WTC11 (cell line): ENCODE measurements at regions not wholly inside any gene's neighbourhood (a gene's known extent, or its start where the extent isn't known, plus 50 kb on each side); places are given as distances from the start of the nearest gene placed in this dataset.
"Not testable (repeated sequence)": the region's sequence is repeated elsewhere in the genome, so short reads cannot be mapped to it uniquely, and the experiment has no call there.

ENCODE experiments used
- ATAC-seq: fragments of 200-7000 bp; cut with Tn5 transposase; 2 replicates; pipeline ENCODE4 v1.10.0; 2021; ENCODE audit warnings: mild to moderate bottlenecking, moderate library complexity
- CTCF ChIA-PET: fragments of 300-600 bp; sonication (Branson Sonifier 250); formaldehyde crosslinking; loops from one replicate; lab custom pipeline; 2021; ENCODE audit warnings: antibody characterized with exemption; lab: Charles Lee
- POLR2A ChIA-PET: fragments of 350-600 bp; sonication (Branson Sonifier 250); formaldehyde crosslinking; loops from one replicate; lab custom pipeline; 2021; ENCODE audit warnings: antibody characterized with exemption; lab: Charles Lee
- DNase-seq: peaks from one replicate; pipeline ENCODE4 v3.0.0; 2021; ENCODE audit warnings: low spot score
- H3K27ac Mint-ChIP-seq: 2 replicates; pipeline ENCODE4 v1.8.0; 2021; ENCODE audit warnings: mixed read lengths
- H3K27me3 Mint-ChIP-seq: 2 replicates; pipeline ENCODE4 v1.8.0; 2021; ENCODE audit warnings: low read depth, mild to moderate bottlenecking, moderate library complexity, mixed read lengths
- H3K36me3 Mint-ChIP-seq: 2 replicates; pipeline ENCODE4 v1.8.0; 2021; ENCODE audit warnings: mixed read lengths
- H3K4me1 Mint-ChIP-seq: 2 replicates; pipeline ENCODE4 v1.8.0; 2022; ENCODE audit warnings: mixed read lengths
- H3K4me3 Mint-ChIP-seq: 2 replicates; pipeline ENCODE4 v1.8.0; 2021; ENCODE audit warnings: mild to moderate bottlenecking, moderate library complexity, mixed read lengths
- H3K9me3 Mint-ChIP-seq: 2 replicates; pipeline ENCODE4 v1.8.0; 2021; ENCODE audit warnings: mixed read lengths
- AR ChIP-seq: fragments of 250-450 bp; sonication (Bioruptor Pico); IDR thresholded peaks from 2 replicates; pipeline ENCODE4 v1.9.0; 2021; ENCODE audit warnings: mild to moderate bottlenecking
- CTCF ChIP-seq: fragments of 200-600 bp; IDR thresholded peaks from 2 replicates; pipeline ENCODE4 v1.8.0; 2022; ENCODE audit warnings: antibody characterized with exemption
- ETV6 ChIP-seq: sonication (generic); formaldehyde crosslinking; IDR thresholded peaks from 2 replicates; pipeline ENCODE4 v1.8.1; 2022; ENCODE audit warnings: mild to moderate bottlenecking, missing genetic modification reagents
- HMGXB4 ChIP-seq: sonication (generic); formaldehyde crosslinking; IDR thresholded peaks from 2 replicates; pipeline ENCODE4 v1.8.1; 2023; ENCODE audit warnings: mild to moderate bottlenecking, moderate library complexity, missing genetic modification reagents
- MYBL2 ChIP-seq: sonication (generic); formaldehyde crosslinking; IDR thresholded peaks from 2 replicates; pipeline ENCODE4 v1.8.1; 2023; ENCODE audit warnings: mild to moderate bottlenecking, moderate library complexity, missing genetic modification reagents
- NFE2L1 ChIP-seq: sonication (generic); formaldehyde crosslinking; IDR thresholded peaks from 2 replicates; pipeline ENCODE4 v1.8.1; 2023; ENCODE audit warnings: missing genetic modification reagents
- NFYB ChIP-seq: sonication (generic); formaldehyde crosslinking; conservative IDR thresholded peaks from 2 replicates; pipeline ENCODE4 v1.8.0; 2022; ENCODE audit warnings: low read depth, missing genetic modification reagents
- OVOL2 ChIP-seq: fragments of 250-450 bp; sonication (Bioruptor Pico); IDR thresholded peaks from 2 replicates; pipeline ENCODE4 v1.9.0; 2021; ENCODE audit warnings: mild to moderate bottlenecking, borderline replicate concordance
- RELA ChIP-seq: sonication (generic); formaldehyde crosslinking; IDR thresholded peaks from 2 replicates; pipeline ENCODE4 v1.8.1; 2022; ENCODE audit warnings: missing genetic modification reagents, mild to moderate bottlenecking, borderline replicate concordance
- SMAD4 ChIP-seq: sonication (generic); formaldehyde crosslinking; IDR thresholded peaks from 2 replicates; pipeline ENCODE4 v1.8.0; 2022; ENCODE audit warnings: mild to moderate bottlenecking, missing genetic modification reagents
- SP1 ChIP-seq: sonication (generic); formaldehyde crosslinking; conservative IDR thresholded peaks from 2 replicates; pipeline ENCODE4 v1.8.1; 2022; ENCODE audit warnings: missing genetic modification reagents
- ZNF396 ChIP-seq: fragments of 250-450 bp; sonication (Bioruptor Pico); IDR thresholded peaks from 2 replicates; pipeline ENCODE4 v1.8.0; 2021; ENCODE audit warnings: mild to moderate bottlenecking, moderate library complexity, borderline replicate concordance
- TF ChIP-seq, protein P1 (sequence below): sonication (generic); formaldehyde crosslinking; IDR thresholded peaks from 2 replicates; pipeline ENCODE4 v1.8.0; 2022; ENCODE audit warnings: mild to moderate bottlenecking, missing genetic modification reagents
- TF ChIP-seq, protein P2 (sequence below): sonication (generic); formaldehyde crosslinking; conservative IDR thresholded peaks from 2 replicates; pipeline ENCODE4 v1.8.1; 2022; ENCODE audit warnings: mild to moderate bottlenecking, missing genetic modification reagents

- TF ChIP-seq, protein P1, sequence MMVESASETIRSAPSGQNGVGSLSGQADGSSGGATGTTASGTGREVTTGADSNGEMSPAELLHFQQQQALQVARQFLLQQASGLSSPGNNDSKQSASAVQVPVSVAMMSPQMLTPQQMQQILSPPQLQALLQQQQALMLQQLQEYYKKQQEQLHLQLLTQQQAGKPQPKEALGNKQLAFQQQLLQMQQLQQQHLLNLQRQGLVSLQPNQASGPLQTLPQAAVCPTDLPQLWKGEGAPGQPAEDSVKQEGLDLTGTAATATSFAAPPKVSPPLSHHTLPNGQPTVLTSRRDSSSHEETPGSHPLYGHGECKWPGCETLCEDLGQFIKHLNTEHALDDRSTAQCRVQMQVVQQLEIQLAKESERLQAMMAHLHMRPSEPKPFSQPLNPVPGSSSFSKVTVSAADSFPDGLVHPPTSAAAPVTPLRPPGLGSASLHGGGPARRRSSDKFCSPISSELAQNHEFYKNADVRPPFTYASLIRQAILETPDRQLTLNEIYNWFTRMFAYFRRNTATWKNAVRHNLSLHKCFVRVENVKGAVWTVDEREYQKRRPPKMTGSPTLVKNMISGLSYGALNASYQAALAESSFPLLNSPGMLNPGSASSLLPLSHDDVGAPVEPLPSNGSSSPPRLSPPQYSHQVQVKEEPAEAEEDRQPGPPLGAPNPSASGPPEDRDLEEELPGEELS, result no peak
Observed at GRCh38 chrX:150088042-150088441, 149.8 kb upstream of the EOLA2 start (continued).

- POLR2A ChIA-PET, result no interaction called here
- ATAC-seq, result no peak
- H3K27me3 Mint-ChIP-seq, result no peaks in the 10 kb centered on the region
Observed at GRCh38 chrX:150088766-150089518, 150.7 kb upstream of the EOLA2 start.

GRCh38 chrX:150091300-150091699, 153.0 kb upstream of the EOLA2 start:
- H3K27me3 Mint-ChIP-seq, ATAC-seq, POLR2A ChIA-PET, H3K4me3 Mint-ChIP-seq, H3K36me3 Mint-ChIP-seq, H3K9me3 Mint-ChIP-seq, CTCF ChIA-PET, H3K27ac Mint-ChIP-seq, H3K4me1 Mint-ChIP-seq, DNase-seq: not testable (repeated sequence)

More at GRCh38 chrX:150088766-150089518, 150.7 kb upstream of the EOLA2 start:
- Mint-ChIP-seq H3K4me1 (no peaks in the 10 kb centered on the region), H3K27ac (no peak overlapping the region), H3K36me3 (no peaks in the 10 kb centered on the region), H3K4me3 (no peak overlapping the region), H3K9me3 (no peaks in the 10 kb centered on the region)
- TF ChIP-seq OVOL2 (CRISPR knock-in tag), result no peak
- no peak for TF ChIP-seq AR (CRISPR knock-in tag)
- no peak for TF ChIP-seq ZNF396 (CRISPR knock-in tag)
- no peak for TF ChIP-seq ETV6
- TF ChIP-seq, protein P2, sequence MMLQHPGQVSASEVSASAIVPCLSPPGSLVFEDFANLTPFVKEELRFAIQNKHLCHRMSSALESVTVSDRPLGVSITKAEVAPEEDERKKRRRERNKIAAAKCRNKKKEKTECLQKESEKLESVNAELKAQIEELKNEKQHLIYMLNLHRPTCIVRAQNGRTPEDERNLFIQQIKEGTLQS (CRISPR knock-in tag), result no peak
- no peak for TF ChIP-seq SMAD4 (CRISPR knock-in tag)
- TF ChIP-seq MYBL2 (CRISPR knock-in tag), result no peak
- TF ChIP-seq NFE2L1 (CRISPR knock-in tag), result no peak
- TF ChIP-seq CTCF, result no peak
- no peak for TF ChIP-seq HMGXB4
- TF ChIP-seq SP1, result no peak
- TF ChIP-seq RELA (CRISPR knock-in tag), result no peak
- TF ChIP-seq NFYB (CRISPR knock-in tag), result no peak
- no peak for DNase-seq
- CTCF ChIA-PET, result interaction anchor here (1.1 to 1.3 kb wide), 2 partner anchors 92 to 276 kb away, joined by 3 read pairs; no protein-coding TSS in a partner anchor
